SK-N-SH (cell line): ENCODE measurements at regions not wholly inside any gene's neighbourhood (a gene's known extent, or its start where the extent isn't known, plus 50 kb on each side); places are given as distances from the start of the nearest gene placed in this dataset.

Experiments used
- FOXM1 ChIP-seq: IDR thresholded peaks from 2 replicates; pipeline ENCODE4 v1.4.0; 2012; ENCODE audit warnings: low read depth, mild to moderate bottlenecking
- SIN3A ChIP-seq: IDR thresholded peaks from 2 replicates; pipeline ENCODE4 v1.6.1; 2012; ENCODE audit warnings: low read depth, mild to moderate bottlenecking, low read length, moderate library complexity, borderline replicate concordance
- TCF12 ChIP-seq: IDR thresholded peaks from 2 replicates; pipeline ENCODE4 v1.4.0; 2012

- no peak for TF ChIP-seq FOXM1
- TF ChIP-seq TCF12, result no peak
- no peak for TF ChIP-seq SIN3A
These were observed 78.2 kb upstream of the MKLN1 start for GRCh38 chr7:131249483-131249882.
